Heart right ventricle (tissue), 16 donors: ENCODE measurements at regions not wholly inside any gene's neighbourhood (a gene's known extent, or its start where the extent isn't known, plus 50 kb on each side); places are given as distances from the start of the nearest gene placed in this dataset.

ENCODE experiments used
- ATAC-seq, 8 donors: fragments of 200-7000 bp; cut with Tn5 transposase; one replicate each; pipeline ENCODE4 v1.9.1; 2020; ENCODE audit warnings: mild to moderate bottlenecking in 8 of 8, moderate library complexity in 8 of 8, moderate number of reproducible peaks in 1 of 8
- DNase-seq, 2 donors: peaks; one replicate each; pipeline ENCODE4 v3.0.0-alpha.2; 2020
- H3K27ac ChIP-seq, 10 donors: fragments of 200-600 bp; sonication (generic) in 2 of 10; one replicate each; pipeline versions ENCODE4 v1.5.0 to v1.8.0; 2020 to 2022; ENCODE audit warnings: mild to moderate bottlenecking in 3 of 10
- H3K27me3 ChIP-seq, 7 donors: fragments of 200-600 bp; one replicate each; pipeline ENCODE4 v1.8.0; 2021 to 2022; ENCODE audit warnings: mild to moderate bottlenecking in 2 of 7
- H3K36me3 ChIP-seq, 9 donors: fragments of 200-600 bp; sonication (generic) in 1 of 9; one replicate each; pipeline versions ENCODE4 v1.5.0 to v1.8.0; 2020 to 2022; ENCODE audit warnings: mild to moderate bottlenecking in 2 of 9
- H3K4me1 ChIP-seq, 9 donors: fragments of 200-600 bp; sonication (generic) in 1 of 9; one replicate each; pipeline versions ENCODE4 v1.5.0 to v1.8.0; 2020 to 2022; ENCODE audit warnings: mild to moderate bottlenecking in 4 of 9
- H3K4me3 ChIP-seq, 10 donors: fragments of 200-600 bp; sonication (generic) in 2 of 10; one replicate each; pipeline versions ENCODE4 v1.5.0 to v1.8.0; 2020 to 2022; ENCODE audit warnings: mild to moderate bottlenecking in 7 of 10, moderate library complexity in 2 of 10
- H3K9me3 ChIP-seq, 11 donors: fragments of 200-600 bp in 10 of 11; sonication (generic) in 2 of 11; one replicate each; pipeline versions ENCODE4 v1.5.0 to v1.8.0; 2013 to 2022; ENCODE audit warnings: mild to moderate bottlenecking in 2 of 11, control low read depth in 1 of 11, moderate library complexity in 1 of 11
- WGBS, 2 donors: extraction: QIAGEN DNeasy Blood & Tissue Kit; methylation state at CpG; one replicate each; pipeline ENCODE4 v1.1.7; 2013; ENCODE audit warnings: inconsistent platforms in 1 of 2; 5-methylcytosine and 5-hydroxymethylcytosine counted together
- intact Hi-C, 10 donors: fragments of 100-400 bp; cut with DNase I; formaldehyde crosslinking; loops; one replicate each; pipeline versions ENCODE4 v1.11.1 to v1.14.2; 2022
- TF ChIP-seq, protein P1 (sequence below), 9 donors: fragments of 200-600 bp; sonication (generic) in 2 of 9; IDR thresholded peaks; one replicate each; pipeline versions ENCODE4 v1.5.0 to v1.8.0; 2021 to 2022; ENCODE audit warnings: antibody characterized with exemption in 9 of 9, mild to moderate bottlenecking in 5 of 9, moderate library complexity in 1 of 9
- donor health status: Arrhythmogenic right ventricular cardiomyopathy.
- donor health status: ischemic (EF 13 %, LVEDD 7.1; RV severe dilation, severe dysfunction).
- donor health status: healthy with polysubstance abuse.
- donor health status: DM: no; HTN: yes; CAD: no.
- donor health status: DM: no; HTN: no; CAD: no.
- donor health status: ischemic (EF 25% LVEDD 6.9; RV normal size, moderate dysfunction).
- donor health status: ischemic (EF 25% LVEDD 5.7; RV mildly dilated, moderate dysfunction).
- donor health status: healthy.
- donor health status: DM: yes; HTN: yes; CAD: no.
- donor health status: Ischemic cardiomyopathy.
- donor health status: ischemic (EF 35%, LVEDD 5.7; RV mildly dilated, moderate dysfunction).
- donor health status: nonischemic (EF 11% LVEDD 7.7; RV severe dilation, severe dysfunction).
- donor health status: DM: yes; HTN: yes; CAD: no.
- donor health status: PGD.
- donor health status: ischemic (EF 29% LVEDD 5.4; RV normal size, mild dysfunction).
- donor health status: nonischemic (EF 23%, LVEDD 6.1; RV moderate dilation, normal function).

GRCh38 chr18:73917046-73917445 lies 230.6 kb downstream of the FBXO15 start:
- no peaks in the 10 kb centered on the region for H3K4me1 ChIP-seq
- no peak for DNase-seq
- TF ChIP-seq, protein P1, sequence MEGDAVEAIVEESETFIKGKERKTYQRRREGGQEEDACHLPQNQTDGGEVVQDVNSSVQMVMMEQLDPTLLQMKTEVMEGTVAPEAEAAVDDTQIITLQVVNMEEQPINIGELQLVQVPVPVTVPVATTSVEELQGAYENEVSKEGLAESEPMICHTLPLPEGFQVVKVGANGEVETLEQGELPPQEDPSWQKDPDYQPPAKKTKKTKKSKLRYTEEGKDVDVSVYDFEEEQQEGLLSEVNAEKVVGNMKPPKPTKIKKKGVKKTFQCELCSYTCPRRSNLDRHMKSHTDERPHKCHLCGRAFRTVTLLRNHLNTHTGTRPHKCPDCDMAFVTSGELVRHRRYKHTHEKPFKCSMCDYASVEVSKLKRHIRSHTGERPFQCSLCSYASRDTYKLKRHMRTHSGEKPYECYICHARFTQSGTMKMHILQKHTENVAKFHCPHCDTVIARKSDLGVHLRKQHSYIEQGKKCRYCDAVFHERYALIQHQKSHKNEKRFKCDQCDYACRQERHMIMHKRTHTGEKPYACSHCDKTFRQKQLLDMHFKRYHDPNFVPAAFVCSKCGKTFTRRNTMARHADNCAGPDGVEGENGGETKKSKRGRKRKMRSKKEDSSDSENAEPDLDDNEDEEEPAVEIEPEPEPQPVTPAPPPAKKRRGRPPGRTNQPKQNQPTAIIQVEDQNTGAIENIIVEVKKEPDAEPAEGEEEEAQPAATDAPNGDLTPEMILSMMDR (IDR thresholded peaks at IDR 0.05), result no peak
- H3K27ac ChIP-seq, result no peak overlapping the region
- H3K36me3 ChIP-seq, result no peaks in the 10 kb centered on the region
- intact Hi-C loops, result no loop called here
- WGBS, 2 donors, result 92 to 97% methylated on average over 1 of the region's 1 CpG
- H3K27me3 ChIP-seq, result no peaks in the 10 kb centered on the region
- H3K9me3 ChIP-seq, result no peaks in the 10 kb centered on the region
- no peak overlapping the region for H3K4me3 ChIP-seq
- ATAC-seq, result no peak

- Histone ChIP-seq H3K27ac (no peak overlapping the region), H3K9me3 (no peaks in the 10 kb centered on the region), H3K27me3 (no peaks in the 10 kb centered on the region), H3K4me1 (no peaks in the 10 kb centered on the region), H3K36me3 (no peaks in the 10 kb centered on the region), H3K4me3 (no peak overlapping the region)
- ATAC-seq (no peak), DNase-seq (no peak)
- TF ChIP-seq, protein P1 (IDR thresholded peaks at IDR 0.05), result no peak
- WGBS, 2 donors, result 85 to 88% methylated on average over 8 of the region's 8 CpGs
- intact Hi-C loops, result no loop called here
Measured at GRCh38 chr18:73913505-73913904, 234.1 kb downstream of the FBXO15 start.

GRCh38 chr18:73908323-73908722 lies 239.3 kb downstream of the FBXO15 start:
- ATAC-seq, result no peak
- WGBS, 2 donors, result 31 to 44% methylated on average over 5 of the region's 5 CpGs
- Histone ChIP-seq H3K4me1 (no peaks in the 10 kb centered on the region), H3K27ac (no peak overlapping the region), H3K27me3 (peaks cover 0 to 4% (median 0%) of the 10 kb centered on the region in 7 donors), H3K9me3 (no peaks in the 10 kb centered on the region), H3K36me3 (no peaks in the 10 kb centered on the region), H3K4me3 (no peak overlapping the region)
- peak in 1 of 2 donors; percentile 11 for DNase-seq
- intact Hi-C loops, result no loop called here
- TF ChIP-seq, protein P1 (IDR thresholded peaks at IDR 0.05), result no peak

- TF ChIP-seq, protein P1 (IDR thresholded peaks at IDR 0.05), result no peak
- intact Hi-C loops, result no loop called here
- peaks cover 0 to 2% (median 0%) of the 10 kb centered on the region in 7 donors for H3K27me3 ChIP-seq
- H3K36me3 ChIP-seq, result no peaks in the 10 kb centered on the region
- no peak for ATAC-seq
- WGBS, 2 donors, result 47 to 51% methylated on average over 4 of the region's 4 CpGs
- no peaks in the 10 kb centered on the region for H3K4me1 ChIP-seq
- DNase-seq, result no peak
- no peak overlapping the region for H3K4me3 ChIP-seq
- no peak overlapping the region for H3K27ac ChIP-seq
- H3K9me3 ChIP-seq, result no peaks in the 10 kb centered on the region
Measured at GRCh38 chr18:73901566-73901965, 246.1 kb downstream of the FBXO15 start.
